ENCODE measurements at regions not wholly inside any gene's neighbourhood (a gene's known extent, or its start where the extent isn't known, plus 50 kb on each side); places are given as distances from the start of the nearest gene placed in this dataset.
"Not testable (repeated sequence)": the region's sequence is repeated elsewhere in the genome, so short reads cannot be mapped to it uniquely, and the experiment has no call there.

GRCh38 chrX:1906028-1906427 lies 291.2 kb downstream of the ASMT start:
- DNase-seq: no peak

GRCh38 chrX:1908996-1909395 lies 294.1 kb downstream of the ASMT start:
- DNase-seq: not testable (repeated sequence)

- DNase-seq: no peak
Observed at GRCh38 chrX:1909419-1910206, 294.8 kb downstream of the ASMT start.

- no peak for DNase-seq
Observed at GRCh38 chrX:1910207-1910470, 295.3 kb downstream of the ASMT start.

- DNase-seq: no peak
Observed at GRCh38 chrX:1911401-1912128, 296.7 kb downstream of the ASMT start.

- DNase-seq: no peak
Observed at GRCh38 chrX:1912193-1912592, 297.3 kb downstream of the ASMT start.

GRCh38 chrX:1914606-1915365 lies 299.9 kb downstream of the ASMT start:
- no peak for DNase-seq

- DNase-seq: no peak
Observed at GRCh38 chrX:1918780-1919179, 303.9 kb downstream of the ASMT start.

- DNase-seq: peak; percentile 22
Observed at GRCh38 chrX:1925053-1925481, 310.2 kb downstream of the ASMT start.

- DNase-seq: no peak
Observed at GRCh38 chrX:1928805-1929204, 313.9 kb downstream of the ASMT start.

GRCh38 chrX:1932231-1932630 lies 317.4 kb downstream of the ASMT start:
- no peak for DNase-seq

GRCh38 chrX:1933964-1934363 lies 319.1 kb downstream of the ASMT start:
- DNase-seq: no peak

GRCh38 chrX:1935805-1936204 lies 320.9 kb downstream of the ASMT start:
- DNase-seq: no peak

GRCh38 chrX:1938190-1938589 lies 323.3 kb downstream of the ASMT start:
- no peak for DNase-seq

- DNase-seq: no peak
Observed at GRCh38 chrX:1941321-1941720, 326.5 kb downstream of the ASMT start.

- no peak for DNase-seq
Observed at GRCh38 chrX:1945879-1946278, 331.0 kb downstream of the ASMT start.

GRCh38 chrX:1946974-1947373 lies 332.1 kb downstream of the ASMT start:
- peak; percentile 32 for DNase-seq

All from NCI-H2171 treated with DMSO at 0.1 percent for 48 hours (cell line).